H1 (cell line): ENCODE measurements at regions not wholly inside any gene's neighbourhood (a gene's known extent, or its start where the extent isn't known, plus 50 kb on each side); places are given as distances from the start of the nearest gene placed in this dataset.

Experiments used
- CTCF ChIA-PET: fragments of 300-600 bp; sonication (Branson Sonifier 250); formaldehyde crosslinking; loops from one replicate; lab custom pipeline; 2021; ENCODE audit not compliant: partially characterized antibody; lab: Charles Lee
- POLR2A ChIA-PET: fragments of 300-600 bp; sonication (Branson Sonifier 250); formaldehyde crosslinking; loops from one replicate; lab custom pipeline; 2021; ENCODE audit warnings: inconsistent platforms; ENCODE audit not compliant: partially characterized antibody; lab: Charles Lee
- DNase-seq, 2 experiments: peaks; one replicate each; pipeline versions ENCODE4 v3.0.0 to v3.0.0-alpha.2; 2010 to 2022; ENCODE audit warnings: low spot score in 2 of 2, low read depth in 1 of 2, mixed read lengths in 1 of 2
- FAIRE-seq: peaks from 2 replicates; lab custom pipeline; 2011; peaks lifted over from hg19 to GRCh38; lab: Jason Lieb, UNC
- H2AFZ ChIP-seq: 2 replicates; pipeline ENCODE4 v1.8.1; 2012; ENCODE audit warnings: low read length, inconsistent platforms
- H2AK5ac ChIP-seq: 2 replicates; pipeline ENCODE4 v1.6.1; 2013; ENCODE audit warnings: low read depth, low read length
- H2BK120ac ChIP-seq: replicated peaks from 2 replicates; pipeline ENCODE3; 2013; ENCODE audit warnings: low read depth, low read length, inconsistent platforms
- H2BK12ac ChIP-seq: 2 replicates; pipeline ENCODE4 v1.6.1; 2013; ENCODE audit warnings: low read depth, low read length
- H2BK15ac ChIP-seq: 2 replicates; pipeline ENCODE4 v1.6.1; 2013; ENCODE audit warnings: low read length
- H2BK20ac ChIP-seq: 2 replicates; pipeline ENCODE4 v1.6.1; 2013; ENCODE audit warnings: low read length
- H2BK5ac ChIP-seq: 2 replicates; pipeline ENCODE4 v1.6.1; 2013; ENCODE audit warnings: low read depth, low read length
- H3K14ac ChIP-seq: 2 replicates; pipeline ENCODE4 v1.6.1; 2013; ENCODE audit warnings: inconsistent platforms; ENCODE audit not compliant: insufficient read length
- H3K18ac ChIP-seq: 2 replicates; pipeline ENCODE4 v1.6.1; 2013; ENCODE audit warnings: low read length; ENCODE audit errors: extremely low read depth
- H3K23ac ChIP-seq: 2 replicates; pipeline ENCODE4 v1.6.1; 2013; ENCODE audit warnings: inconsistent platforms; ENCODE audit not compliant: insufficient read length
- H3K23me2 ChIP-seq: 2 replicates; pipeline ENCODE4 v1.6.1; 2013; ENCODE audit warnings: low read depth, low read length
- H3K27ac ChIP-seq: 2 replicates; pipeline ENCODE4 v1.6.1; 2011; ENCODE audit warnings: low read depth, low read length, inconsistent platforms
- H3K27me3 ChIP-seq, 4 experiments: replicated peaks in 1 of 4; 1 replicate in 1 of 4; 2 replicates in 3 of 4; pipeline versions ENCODE4 v1.6.1 to v1.8.1; 2011 to 2013; ENCODE audit warnings: low read length in 3 of 4, mild to moderate bottlenecking in 3 of 4, inconsistent platforms in 2 of 4, mixed read lengths in 2 of 4, moderate library complexity in 1 of 4; ENCODE audit not compliant: control insufficient read depth in 3 of 4, insufficient read depth in 3 of 4; ENCODE audit errors: extremely low read depth in 1 of 4
- H3K36me3 ChIP-seq, 4 experiments: 2 replicates each; pipeline versions ENCODE4 v1.6.1 to v1.8.1; 2011 to 2013; ENCODE audit warnings: mild to moderate bottlenecking in 4 of 4, low read length in 3 of 4, moderate library complexity in 2 of 4, control low read depth in 1 of 4, inconsistent platforms in 1 of 4; ENCODE audit not compliant: insufficient read depth in 4 of 4, control insufficient read depth in 2 of 4
- H3K4ac ChIP-seq: replicated peaks from 2 replicates; pipeline ENCODE3; 2013; ENCODE audit warnings: low read length, low read depth, mixed read lengths, inconsistent platforms; ENCODE audit not compliant: insufficient read length
- H3K4me1 ChIP-seq, 4 experiments: replicated peaks in 1 of 4; 1 replicate in 1 of 4; 2 replicates in 3 of 4; pipeline versions ENCODE4 v1.6.1 to v1.8.1; 2011 to 2013; ENCODE audit warnings: low read length in 3 of 4, inconsistent platforms in 2 of 4, mixed read lengths in 1 of 4; ENCODE audit not compliant: insufficient read depth in 4 of 4, control insufficient read depth in 3 of 4
- H3K4me2 ChIP-seq, 2 experiments: 2 replicates each; pipeline versions ENCODE4 v1.6.1 to v1.8.1; 2011 to 2013; ENCODE audit warnings: low read depth in 2 of 2, low read length in 2 of 2, control low read depth in 1 of 2, inconsistent platforms in 1 of 2, mild to moderate bottlenecking in 1 of 2; ENCODE audit not compliant: insufficient read depth in 1 of 2
- H3K4me3 ChIP-seq, 4 experiments: fragments of 200-600, 300-600 bp in 1 of 4; sonication (generic), shearing (Covaris generic), sonication (Bioruptor Twin) in 1 of 4; 2 replicates each; pipeline versions ENCODE4 v1.5.1 to v1.8.1; 2011 to 2016; ENCODE audit warnings: low read length in 4 of 4, low read depth in 3 of 4, control low read depth in 2 of 4, inconsistent platforms in 2 of 4, mild to moderate bottlenecking in 2 of 4, mixed read lengths in 1 of 4, moderate library complexity in 1 of 4; ENCODE audit not compliant: insufficient read depth in 2 of 4; ENCODE audit errors: extremely low read depth in 1 of 4
- H3K56ac ChIP-seq: replicated peaks from 2 replicates; pipeline ENCODE3; 2013; ENCODE audit warnings: low read depth, mild to moderate bottlenecking, mixed read lengths, low read length, inconsistent platforms; ENCODE audit not compliant: insufficient read length
- H3K79me1 ChIP-seq: 2 replicates; pipeline ENCODE4 v1.6.1; 2013; ENCODE audit warnings: low read depth, low read length, control low read depth
- H3K79me2 ChIP-seq, 2 experiments: 2 replicates each; pipeline versions ENCODE4 v1.6.1 to v1.8.1; 2012 to 2013; ENCODE audit warnings: low read length in 2 of 2, mild to moderate bottlenecking in 2 of 2, inconsistent platforms in 1 of 2; ENCODE audit not compliant: insufficient read depth in 2 of 2, control insufficient read depth in 1 of 2
- H3K9ac ChIP-seq, 4 experiments: replicated peaks in 1 of 4; 1 replicate in 1 of 4; 2 replicates in 3 of 4; pipeline versions ENCODE4 v1.6.1 to v1.8.1; 2011 to 2013; ENCODE audit warnings: low read depth in 3 of 4, low read length in 3 of 4, control low read depth in 2 of 4, mild to moderate bottlenecking in 2 of 4, moderate library complexity in 2 of 4, inconsistent platforms in 1 of 4; ENCODE audit errors: extremely low read depth in 1 of 4
- H3K9me3 ChIP-seq, 2 experiments: 2 replicates each; pipeline versions ENCODE4 v1.6.1 to v1.8.1; 2012 to 2013; ENCODE audit warnings: mild to moderate bottlenecking in 2 of 2, moderate library complexity in 2 of 2, control low read depth in 1 of 2, inconsistent platforms in 1 of 2, low read depth in 1 of 2, low read length in 1 of 2, mixed read lengths in 1 of 2; ENCODE audit not compliant: insufficient read depth in 2 of 2
- H4K20me1 ChIP-seq, 2 experiments: replicated peaks in 1 of 2; 2 replicates each; pipeline versions ENCODE3 to v1.8.1; 2011 to 2013; ENCODE audit warnings: inconsistent platforms in 2 of 2, low read length in 2 of 2, mild to moderate bottlenecking in 1 of 2; ENCODE audit not compliant: insufficient read depth in 2 of 2, control insufficient read depth in 1 of 2
- H4K5ac ChIP-seq: 2 replicates; pipeline ENCODE4 v1.6.1; 2013; ENCODE audit warnings: low read length, low read depth, mixed read lengths, inconsistent platforms; ENCODE audit not compliant: insufficient read length
- H4K8ac ChIP-seq: 2 replicates; pipeline ENCODE4 v1.8.0; 2013; ENCODE audit warnings: mild to moderate bottlenecking, moderate library complexity, low read length, inconsistent platforms; ENCODE audit not compliant: insufficient read depth; ENCODE audit errors: extremely low read depth
- H4K91ac ChIP-seq: replicated peaks from 2 replicates; pipeline ENCODE3; 2013; ENCODE audit warnings: low read length, mixed read lengths, inconsistent platforms; ENCODE audit not compliant: insufficient read length
- BCL11A ChIP-seq, 2 experiments: IDR thresholded peaks; one replicate each; pipeline ENCODE4 v1.6.1; 2011; ENCODE audit warnings: low read depth in 2 of 2, low read length in 2 of 2, mild to moderate bottlenecking in 2 of 2
- BRCA1 ChIP-seq: IDR thresholded peaks from 2 replicates; pipeline ENCODE4 v1.6.1; 2012; ENCODE audit warnings: low read depth, low read length, improper control_type of control experiment
- CHD1 ChIP-seq: IDR thresholded peaks from 2 replicates; pipeline ENCODE4 v1.6.1; 2012; ENCODE audit warnings: low read depth, low read length, improper control_type of control experiment
- EZH2 ChIP-seq: fragments of 200-600 bp; sonication (generic); IDR thresholded peaks from 2 replicates; pipeline ENCODE4 v1.7.1; 2012; ENCODE audit warnings: low read depth, mild to moderate bottlenecking, moderate library complexity, low read length, inconsistent platforms; ENCODE audit not compliant: severe bottlenecking
- FOSL1 ChIP-seq: IDR thresholded peaks from 2 replicates; pipeline ENCODE4 v1.6.1; 2011; ENCODE audit warnings: mild to moderate bottlenecking, low read depth, low read length, moderate library complexity; ENCODE audit not compliant: insufficient read depth
- KDM4A ChIP-seq: IDR thresholded peaks from one replicate; pipeline ENCODE4 v1.7.1; 2012; ENCODE audit warnings: low read depth, mild to moderate bottlenecking, moderate library complexity, low read length, inconsistent platforms; ENCODE audit not compliant: severe bottlenecking
- KDM5A ChIP-seq: fragments of 200-600 bp; IDR thresholded peaks from 2 replicates; pipeline ENCODE4 v1.7.1; 2012; ENCODE audit warnings: mild to moderate bottlenecking, low read length, inconsistent platforms, mixed read lengths
- MAFK ChIP-seq: IDR thresholded peaks from 2 replicates; pipeline ENCODE4 v1.6.1; 2012; ENCODE audit warnings: low read depth, mild to moderate bottlenecking, improper control_type of control experiment, low read length
- POLR2A ChIP-seq, 2 experiments: IDR thresholded peaks; 1 replicate in 1 of 2; 2 replicates in 1 of 2; pipeline ENCODE4 v1.6.1; 2011; ENCODE audit warnings: low read depth in 2 of 2, low read length in 2 of 2, mild to moderate bottlenecking in 2 of 2; ENCODE audit errors: control extremely low read depth in 1 of 2
- SIX5 ChIP-seq: IDR thresholded peaks from 2 replicates; pipeline ENCODE4 v1.6.1; 2011; ENCODE audit warnings: mild to moderate bottlenecking, low read depth, low read length
- SP4 ChIP-seq: IDR thresholded peaks from 2 replicates; pipeline ENCODE4 v1.6.1; 2012; ENCODE audit warnings: low read length, inconsistent platforms
- TCF12 ChIP-seq: IDR thresholded peaks from 2 replicates; pipeline ENCODE4 v1.6.1; 2011; ENCODE audit warnings: low read depth, mild to moderate bottlenecking, low read length
- YY1 ChIP-seq: IDR thresholded peaks from 2 replicates; pipeline ENCODE4 v1.6.1; 2011; ENCODE audit warnings: low read depth, mild to moderate bottlenecking, low read length
- ZNF274 ChIP-seq: IDR thresholded peaks from 2 replicates; pipeline ENCODE4 v1.7.0; 2012; ENCODE audit warnings: low read length, borderline replicate concordance; ENCODE audit errors: extremely low read depth
- WGBS, 2 experiments: shearing (Covaris generic) in 1 of 2; methylation state at CpG; one replicate each; pipeline versions ENCODE4 v1.1.6 to v1.1.7; 2013 to 2015; ENCODE audit warnings: low lambda C conversion rate in 2 of 2, mixed read lengths in 2 of 2, inconsistent platforms in 1 of 2, low coverage in 1 of 2, missing lambda C conversion rate in 1 of 2; ENCODE audit not compliant: insufficient replicate concordance in 2 of 2, insufficient coverage in 1 of 2, insufficient read length in 1 of 2; ENCODE audit errors: extremely low coverage in 1 of 2, missing lambda C conversion rate in 1 of 2; 5-methylcytosine and 5-hydroxymethylcytosine counted together
- TF ChIP-seq, protein P1 (sequence below): IDR thresholded peaks from 2 replicates; pipeline ENCODE4 v1.6.1; 2012; ENCODE audit warnings: low read length, inconsistent platforms

DNA sequence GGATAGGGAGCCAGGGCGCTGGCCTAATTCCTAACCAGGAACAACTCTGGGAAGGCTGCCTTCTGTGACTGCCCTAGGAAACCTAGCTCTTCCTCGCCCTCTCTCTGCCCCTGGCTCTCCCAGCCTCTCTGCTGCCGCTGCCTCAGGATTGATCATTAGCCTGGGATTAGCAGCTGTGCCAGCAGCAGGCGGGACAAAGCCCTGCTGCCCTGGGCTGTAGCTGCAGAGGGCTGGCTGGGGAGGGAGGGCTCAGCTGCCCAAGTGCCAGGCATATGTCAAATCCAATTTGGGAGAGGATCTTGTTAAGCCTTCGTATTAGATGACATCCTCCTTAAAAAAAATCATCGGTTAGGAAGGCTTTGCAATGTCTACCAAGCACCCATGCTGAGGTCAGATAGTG is 144.8 kb upstream of the CCL2 start:
- Histone ChIP-seq H3K23me2 (no peaks in the 10 kb centered on the region), H2BK12ac (no peak overlapping the region), H4K5ac (no peak overlapping the region), H3K9ac (no peak overlapping the region), H3K23ac (no peak overlapping the region), H3K9me3 (no peaks in the 10 kb centered on the region), H3K27me3 (no peaks in the 10 kb centered on the region), H2BK120ac (no peak overlapping the region), H3K4me1 (no peaks in the 10 kb centered on the region; a peak in 1 of 7 replicates), H3K14ac (no peak overlapping the region), H3K27ac (no peak overlapping the region), H2BK15ac (no peak overlapping the region), H3K79me1 (no peaks in the 10 kb centered on the region), H2AK5ac (no peak overlapping the region), H3K56ac (no peak overlapping the region), H2BK20ac (no peak overlapping the region), H3K36me3 (no peaks in the 10 kb centered on the region), H2AFZ (no peak overlapping the region), H4K8ac (no peak overlapping the region), H2BK5ac (no peak overlapping the region), H3K79me2 (no peaks in the 10 kb centered on the region), H4K91ac (no peak overlapping the region), H3K18ac (no peak overlapping the region), H3K4me2 (no peak overlapping the region), H3K4me3 (no peak overlapping the region), H4K20me1 (no peaks in the 10 kb centered on the region), H3K4ac (no peak overlapping the region)
- 87% methylated on average over 6 of the region's 6 CpGs; no CpG with 5 or more reads in 1 of the 2 experiments for WGBS, 2 experiments
- FAIRE-seq (no peak), DNase-seq (no peak)
- ChIA-PET CTCF (interaction anchor here (1.5 to 2.1 kb wide), 2 partner anchors 34 to 36 kb away, joined by 3 to 7 read pairs; no protein-coding TSS in a partner anchor), POLR2A (no interaction called here)
- TF ChIP-seq YY1 (no peak), CHD1 (no peak), MAFK (no peak), BRCA1 (no peak), TCF12 (no peak), ZNF274 (no peak), BCL11A (IDR thresholded peaks at IDR 0.05; ENCODE audit: low read depth in 2 of 2, low read length in 2 of 2) (no peak), KDM4A (no peak), EZH2 (no peak), KDM5A (no peak), SIX5 (no peak), POLR2A (IDR thresholded peaks at IDR 0.05; ENCODE audit: control extremely low read depth in 1 of 2, low read depth in 2 of 2, low read length in 2 of 2) (no peak), FOSL1 (no peak), SP4 (no peak)
- TF ChIP-seq, protein P1, sequence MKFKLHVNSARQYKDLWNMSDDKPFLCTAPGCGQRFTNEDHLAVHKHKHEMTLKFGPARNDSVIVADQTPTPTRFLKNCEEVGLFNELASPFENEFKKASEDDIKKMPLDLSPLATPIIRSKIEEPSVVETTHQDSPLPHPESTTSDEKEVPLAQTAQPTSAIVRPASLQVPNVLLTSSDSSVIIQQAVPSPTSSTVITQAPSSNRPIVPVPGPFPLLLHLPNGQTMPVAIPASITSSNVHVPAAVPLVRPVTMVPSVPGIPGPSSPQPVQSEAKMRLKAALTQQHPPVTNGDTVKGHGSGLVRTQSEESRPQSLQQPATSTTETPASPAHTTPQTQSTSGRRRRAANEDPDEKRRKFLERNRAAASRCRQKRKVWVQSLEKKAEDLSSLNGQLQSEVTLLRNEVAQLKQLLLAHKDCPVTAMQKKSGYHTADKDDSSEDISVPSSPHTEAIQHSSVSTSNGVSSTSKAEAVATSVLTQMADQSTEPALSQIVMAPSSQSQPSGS, result no peak
